HCT116 (cell line): ENCODE measurements at regions not wholly inside any gene's neighbourhood (a gene's known extent, or its start where the extent isn't known, plus 50 kb on each side); places are given as distances from the start of the nearest gene placed in this dataset.

Experiments used
- ATAC-seq: fragments of 200-7000 bp; cut with Tn5 transposase; 2 replicates; pipeline ENCODE4 v1.9.1; 2020; ENCODE audit warnings: mild to moderate bottlenecking, moderate library complexity
- BruUV-seq: library from RNA; stranded (reverse); fragments of 400-500 nt; replicated peaks from 2 replicates; lab custom pipeline; 2021; lab: Mats Ljungman, UMichigan
- CTCF ChIA-PET: fragments of 300-600 bp; sonication (Branson Sonifier 250); formaldehyde crosslinking; loops from one replicate; lab custom pipeline; 2021; ENCODE audit warnings: antibody characterized with exemption; lab: Charles Lee
- POLR2A ChIA-PET: fragments of 300-600, 350-600 bp; sonication (Branson Sonifier 250); formaldehyde crosslinking; loops from one replicate; lab custom pipeline; 2021; ENCODE audit warnings: antibody characterized with exemption; lab: Charles Lee
- RAD21 ChIA-PET, 2 experiments: fragments of 300-600 bp; sonication (Branson Sonifier 250); formaldehyde crosslinking; loops; one replicate each; lab custom pipeline; 2023; ENCODE audit warnings: low total read pairs in 2 of 2; ENCODE audit not compliant: uncharacterized antibody in 2 of 2, unreplicated experiment in 2 of 2, low non-redundant PET in 1 of 2; lab: Charles Lee
- DNase-seq: peaks from one replicate; pipeline ENCODE4 v3.0.0-alpha.2; 2010; ENCODE audit warnings: low read depth, low spot score
- H2AFZ ChIP-seq: fragments of 200-600 bp; shearing (Covaris generic), sonication (generic); 2 replicates; pipeline ENCODE4 v1.6.1; 2017; ENCODE audit warnings: low read depth, mixed run types, mixed read lengths, antibody characterized with exemption, low read length; ENCODE audit not compliant: poor library complexity, severe bottlenecking
- H3K27ac ChIP-seq: 2 replicates; pipeline ENCODE4 v1.5.1; 2012; ENCODE audit warnings: low read depth, low read length
- H3K27me3 ChIP-seq: fragments of 200-600 bp; sonication (generic); 2 replicates; pipeline ENCODE4 v1.6.1; 2016; ENCODE audit warnings: mixed run types, low read length, mixed read lengths; ENCODE audit not compliant: insufficient read depth
- H3K36me3 ChIP-seq, 2 experiments: fragments of 200-500 bp in 1 of 2; fragments of 200-600 bp in 1 of 2; sonication (Bioruptor generic) in 1 of 2; sonication (generic) in 1 of 2; 2 replicates each; pipeline versions ENCODE4 v1.5.1 to v1.6.1; 2014 to 2016; ENCODE audit warnings: low read length in 2 of 2, inconsistent platforms in 1 of 2, mixed read lengths in 1 of 2, mixed run types in 1 of 2; ENCODE audit not compliant: insufficient read depth in 2 of 2, control insufficient read depth in 1 of 2
- H3K4me1 ChIP-seq, 2 experiments: fragments of 200-600 bp in 1 of 2; sonication (generic) in 1 of 2; 2 replicates each; pipeline versions ENCODE4 v1.5.1 to v1.6.1; 2012 to 2017; ENCODE audit warnings: low read length in 2 of 2, inconsistent platforms in 1 of 2, mild to moderate bottlenecking in 1 of 2, mixed read lengths in 1 of 2, mixed run types in 1 of 2, moderate library complexity in 1 of 2; ENCODE audit not compliant: insufficient read depth in 2 of 2, control insufficient read depth in 1 of 2
- H3K4me2 ChIP-seq: fragments of 200-600 bp; sonication (generic); 2 replicates; pipeline ENCODE4 v1.6.1; 2017; ENCODE audit warnings: mixed run types, low read length, mixed read lengths
- H3K4me3 ChIP-seq, 2 experiments: fragments of 200-600 bp in 1 of 2; sonication (generic) in 1 of 2; replicated peaks in 1 of 2; 2 replicates each; pipeline ENCODE4 v1.5.1; 2011 to 2016; ENCODE audit warnings: low read length in 2 of 2, control low read depth in 1 of 2, low read depth in 1 of 2, mild to moderate bottlenecking in 1 of 2, mixed read lengths in 1 of 2, mixed run types in 1 of 2
- H3K79me2 ChIP-seq: fragments of 200-600 bp; sonication (generic); 2 replicates; pipeline ENCODE4 v1.6.1; 2017; ENCODE audit warnings: mild to moderate bottlenecking, mixed run types, low read length, moderate library complexity, mixed read lengths; ENCODE audit not compliant: insufficient read depth
- H3K9ac ChIP-seq: fragments of 200-600 bp; sonication (generic); 2 replicates; pipeline ENCODE4 v1.6.1; 2016; ENCODE audit warnings: low read length, mixed read lengths
- H3K9me2 ChIP-seq: fragments of 200-600 bp; sonication (generic), shearing (Covaris generic); 2 replicates; pipeline ENCODE4 v1.6.1; 2017; ENCODE audit warnings: mixed run types, mild to moderate bottlenecking, moderate library complexity; ENCODE audit not compliant: insufficient read depth
- H3K9me3 ChIP-seq, 2 experiments: fragments of 200-500 bp in 1 of 2; fragments of 200-600 bp in 1 of 2; sonication (Bioruptor generic) in 1 of 2; sonication (generic) in 1 of 2; 2 replicates each; pipeline ENCODE4 v1.6.1; 2014 to 2017; ENCODE audit warnings: low read length in 2 of 2, mixed read lengths in 2 of 2, inconsistent platforms in 1 of 2, low read depth in 1 of 2, mild to moderate bottlenecking in 1 of 2, mixed run types in 1 of 2, moderate library complexity in 1 of 2; ENCODE audit not compliant: control insufficient read depth in 1 of 2, insufficient read depth in 1 of 2
- H4K20me1 ChIP-seq: fragments of 200-600 bp; sonication (generic), shearing (Covaris generic); 2 replicates; pipeline ENCODE4 v1.6.1; 2017; ENCODE audit warnings: mixed run types, mild to moderate bottlenecking, moderate library complexity; ENCODE audit not compliant: insufficient read depth
- ATF3 ChIP-seq: IDR thresholded peaks from 2 replicates; pipeline ENCODE4 v1.6.1; 2012
- CBX3 ChIP-seq: IDR thresholded peaks from 2 replicates; pipeline ENCODE4 v1.6.1; 2012; ENCODE audit warnings: low read depth
- CTCF ChIP-seq, 3 experiments: fragments of 200-600 bp in 1 of 3; sonication (generic) in 1 of 3; IDR thresholded peaks in 2 of 3; conservative IDR thresholded peaks in 1 of 3; 2 replicates each; pipeline ENCODE4 v1.5.1; 2012 to 2017; ENCODE audit warnings: low read depth in 2 of 3, low read length in 2 of 3, antibody characterized with exemption in 1 of 3, borderline replicate concordance in 1 of 3, control low read depth in 1 of 3, mild to moderate bottlenecking in 1 of 3, mixed read lengths in 1 of 3, mixed run types in 1 of 3, moderate library complexity in 1 of 3; ENCODE audit not compliant: insufficient read depth in 1 of 3
- EGR1 ChIP-seq: IDR thresholded peaks from 2 replicates; pipeline ENCODE4 v1.6.1; 2012; ENCODE audit warnings: low read depth
- EZH2 ChIP-seq: fragments of 200-600 bp; sonication (generic); IDR thresholded peaks from 2 replicates; pipeline ENCODE4 v1.6.1; 2017; ENCODE audit warnings: antibody characterized with exemption, mixed run types
- FOSL1 ChIP-seq: IDR thresholded peaks from 2 replicates; pipeline ENCODE4 v1.6.1; 2012; ENCODE audit warnings: low read depth
- POLR2AphosphoS5 ChIP-seq: IDR thresholded peaks from 2 replicates; pipeline ENCODE4 v1.6.1; 2011; ENCODE audit warnings: mild to moderate bottlenecking, low read depth, low read length, moderate library complexity
- RAD21 ChIP-seq: IDR thresholded peaks from 2 replicates; pipeline ENCODE4 v1.6.1; 2012; ENCODE audit warnings: low read depth, mild to moderate bottlenecking
- REST ChIP-seq: IDR thresholded peaks from 2 replicates; pipeline ENCODE4 v1.6.1; 2012; ENCODE audit warnings: low read depth
- TCF7L2 ChIP-seq: IDR thresholded peaks from 2 replicates; pipeline ENCODE4 v1.7.0; 2011; ENCODE audit warnings: borderline replicate concordance, inconsistent platforms; ENCODE audit not compliant: insufficient read depth, insufficient read length; ENCODE audit errors: extremely low read depth
- ZFX ChIP-seq: fragments of 450-650 bp; IDR thresholded peaks from 2 replicates; pipeline ENCODE4 v1.6.1; 2017
- ZNF274 ChIP-seq: fragments of 200-500 bp; sonication (Bioruptor generic); IDR thresholded peaks from 2 replicates; pipeline ENCODE4 v1.6.1; 2014; ENCODE audit warnings: mild to moderate bottlenecking, low read depth, low read length, inconsistent platforms
- intact Hi-C: fragments of 100-400 bp; cut with micrococcal nuclease; formaldehyde crosslinking; loops from 2 replicates; pipeline ENCODE4 v1.10.0; 2022

- no peak for TF ChIP-seq REST
Measured at GRCh38 chr4:128451270-128451905, 163.8 kb upstream of the PGRMC2 start (continued).

- Histone ChIP-seq H3K79me2 (no peaks in the 10 kb centered on the region), H3K4me1 (no peaks in the 10 kb centered on the region), H3K9me2 (no peaks in the 10 kb centered on the region), H3K36me3 (no peaks in the 10 kb centered on the region), H3K4me3 (no peak overlapping the region), H4K20me1 (no peaks in the 10 kb centered on the region), H3K9me3 (no peaks in the 10 kb centered on the region), H3K9ac (no peak overlapping the region), H3K4me2 (no peak overlapping the region), H3K27me3 (no peaks in the 10 kb centered on the region), H3K27ac (no peak overlapping the region), H2AFZ (no peak overlapping the region)
- CTCF ChIA-PET: interaction anchor here (1.1 kb wide), 1 partner anchor 70 kb away, joined by 3 read pairs; no protein-coding TSS in a partner anchor
- TF ChIP-seq ZFX (no peak), RAD21 (no peak), POLR2AphosphoS5 (no peak), ZNF274 (no peak), EGR1 (no peak), CBX3 (no peak), FOSL1 (no peak), REST (no peak), ATF3 (no peak), TCF7L2 (no peak), CTCF (IDR thresholded peaks at IDR 0.05 in 2 of 3, conservative IDR thresholded peaks at IDR 0.05 in 1 of 3; ENCODE audit: borderline replicate concordance in 1 of 3, insufficient read depth in 1 of 3, low read depth in 2 of 3, low read length in 2 of 3) (no peak), EZH2 (no peak)
- intact Hi-C loops: loop anchor here (5.0 kb wide), 1 partner anchor 362 kb away; no protein-coding TSS in a partner anchor
- POLR2A ChIA-PET: no interaction called here
- RAD21 ChIA-PET: no interaction called here
- DNase-seq (no peak), ATAC-seq (no peak)
- BruUV-seq: no TSS peak
Measured at GRCh38 chr4:128450326-128451120, 162.9 kb upstream of the PGRMC2 start.
